ENCODE measurements at regions not wholly inside any gene's neighbourhood (a gene's known extent, or its start where the extent isn't known, plus 50 kb on each side); places are given as distances from the start of the nearest gene placed in this dataset.

DNA sequence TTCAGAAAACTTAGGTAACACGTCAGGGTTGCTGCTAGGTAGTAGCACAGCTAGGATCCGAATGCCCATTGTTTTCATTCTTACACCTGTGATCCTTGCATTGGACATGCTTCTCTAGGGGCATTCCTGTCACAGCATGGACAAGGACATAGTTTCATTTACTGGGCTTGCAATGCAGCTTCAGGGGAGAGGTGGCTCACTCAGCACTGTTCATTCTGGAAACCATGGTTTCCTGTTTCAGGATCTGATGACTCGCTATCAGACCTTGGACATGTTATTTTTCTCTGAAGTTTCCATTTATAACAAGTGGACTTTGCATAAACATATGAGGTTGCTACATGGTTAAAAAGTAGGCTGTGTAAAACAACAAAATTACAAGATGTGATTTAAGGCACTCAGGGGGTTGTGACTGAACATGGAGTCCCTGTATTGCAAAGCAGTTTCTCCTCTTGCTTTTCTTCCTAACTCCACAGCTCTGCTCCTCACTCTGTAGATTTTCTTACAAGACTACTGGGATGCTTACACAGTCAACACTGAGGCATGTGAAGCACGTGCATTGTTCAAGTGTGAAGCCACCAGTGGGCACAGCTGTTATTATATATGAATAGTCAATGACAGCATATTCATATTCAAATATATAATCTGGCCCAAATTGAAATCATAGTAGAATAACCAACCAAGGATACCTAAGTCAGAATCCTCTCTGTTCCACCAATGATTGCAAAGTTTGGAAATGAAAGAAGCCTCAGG, 66.1 kb upstream of the STK32A start:
- no peaks in the 10 kb centered on the region for H3K4me1 ChIP-seq (ENCODE audit: insufficient read depth, low read length, severe bottlenecking)
- H3K27ac ChIP-seq (ENCODE audit: low read depth, low read length, poor library complexity, severe bottlenecking): no peak overlapping the region
- H3K36me3 ChIP-seq (ENCODE audit: insufficient read depth, low read length): no peaks in the 10 kb centered on the region
- H3K4me2 ChIP-seq (ENCODE audit: low read length): no peak overlapping the region
- TF ChIP-seq EZH2 (IDR thresholded peaks at IDR 0.05; ENCODE audit: borderline replicate concordance, low read length): no peak
- TF ChIP-seq, protein P1, sequence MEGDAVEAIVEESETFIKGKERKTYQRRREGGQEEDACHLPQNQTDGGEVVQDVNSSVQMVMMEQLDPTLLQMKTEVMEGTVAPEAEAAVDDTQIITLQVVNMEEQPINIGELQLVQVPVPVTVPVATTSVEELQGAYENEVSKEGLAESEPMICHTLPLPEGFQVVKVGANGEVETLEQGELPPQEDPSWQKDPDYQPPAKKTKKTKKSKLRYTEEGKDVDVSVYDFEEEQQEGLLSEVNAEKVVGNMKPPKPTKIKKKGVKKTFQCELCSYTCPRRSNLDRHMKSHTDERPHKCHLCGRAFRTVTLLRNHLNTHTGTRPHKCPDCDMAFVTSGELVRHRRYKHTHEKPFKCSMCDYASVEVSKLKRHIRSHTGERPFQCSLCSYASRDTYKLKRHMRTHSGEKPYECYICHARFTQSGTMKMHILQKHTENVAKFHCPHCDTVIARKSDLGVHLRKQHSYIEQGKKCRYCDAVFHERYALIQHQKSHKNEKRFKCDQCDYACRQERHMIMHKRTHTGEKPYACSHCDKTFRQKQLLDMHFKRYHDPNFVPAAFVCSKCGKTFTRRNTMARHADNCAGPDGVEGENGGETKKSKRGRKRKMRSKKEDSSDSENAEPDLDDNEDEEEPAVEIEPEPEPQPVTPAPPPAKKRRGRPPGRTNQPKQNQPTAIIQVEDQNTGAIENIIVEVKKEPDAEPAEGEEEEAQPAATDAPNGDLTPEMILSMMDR (IDR thresholded peaks at IDR 0.05; ENCODE audit: low read length): no peak
- H2AFZ ChIP-seq (ENCODE audit: low read length): no peak overlapping the region
- H3K9me3 ChIP-seq (ENCODE audit: low read length): no peaks in the 10 kb centered on the region
- no peaks in the 10 kb centered on the region for H3K79me2 ChIP-seq (ENCODE audit: insufficient read depth, low read length)
- no peaks in the 10 kb centered on the region for H3K27me3 ChIP-seq (ENCODE audit: insufficient read depth, low read length)
- no peaks in the 10 kb centered on the region for H3F3A ChIP-seq (ENCODE audit: insufficient read depth, low read length)
- no peaks in the 10 kb centered on the region for H4K20me1 ChIP-seq (ENCODE audit: insufficient read depth, low read length)
- no peaks in the 10 kb centered on the region; the same call in 1 of the 2 replicates for H3K9me2 ChIP-seq (ENCODE audit: low read depth, low read length)
- H3K4me3 ChIP-seq (ENCODE audit: low read depth, low read length, poor library complexity, severe bottlenecking): no peak overlapping the region
- H3K9ac ChIP-seq (ENCODE audit: low read length): no peak overlapping the region

DNA sequence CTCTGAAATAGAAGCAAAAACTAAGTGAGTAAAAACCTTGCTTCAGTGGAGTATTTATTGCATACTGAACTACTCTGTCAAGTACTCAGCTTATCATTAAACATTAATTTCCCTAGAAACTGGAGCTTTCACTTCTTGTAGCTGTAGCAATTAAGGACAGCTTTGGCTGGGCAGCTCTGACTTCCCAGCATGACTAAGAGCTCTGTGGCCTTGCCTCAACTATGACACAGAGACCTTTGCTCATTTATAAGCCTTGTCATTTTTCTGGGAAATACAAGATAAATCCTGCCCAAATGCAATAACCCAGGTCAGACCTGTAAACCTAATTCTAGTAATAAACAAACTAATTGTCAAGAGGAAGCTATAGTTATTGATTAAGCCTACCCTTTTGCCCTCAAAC, 65.4 kb upstream of the STK32A start:
- Histone ChIP-seq H3K27me3 (ENCODE audit: insufficient read depth, low read length) (no peaks in the 10 kb centered on the region), H3K9me3 (ENCODE audit: low read length) (no peaks in the 10 kb centered on the region), H3K4me3 (ENCODE audit: low read depth, low read length, poor library complexity, severe bottlenecking) (no peak overlapping the region), H3F3A (ENCODE audit: insufficient read depth, low read length) (no peaks in the 10 kb centered on the region), H2AFZ (ENCODE audit: low read length) (no peak overlapping the region), H3K9ac (ENCODE audit: low read length) (no peak overlapping the region), H3K27ac (ENCODE audit: low read depth, low read length, poor library complexity, severe bottlenecking) (no peak overlapping the region), H3K79me2 (ENCODE audit: insufficient read depth, low read length) (no peaks in the 10 kb centered on the region), H3K4me2 (ENCODE audit: low read length) (no peak overlapping the region), H3K4me1 (ENCODE audit: insufficient read depth, low read length, severe bottlenecking) (no peaks in the 10 kb centered on the region), H4K20me1 (ENCODE audit: insufficient read depth, low read length) (no peaks in the 10 kb centered on the region), H3K9me2 (ENCODE audit: low read depth, low read length) (no peaks in the 10 kb centered on the region; the same call in 1 of the 2 replicates), H3K36me3 (ENCODE audit: insufficient read depth, low read length) (no peaks in the 10 kb centered on the region)
- no peak for TF ChIP-seq EZH2 (IDR thresholded peaks at IDR 0.05; ENCODE audit: borderline replicate concordance, low read length)
- TF ChIP-seq, protein P1 (IDR thresholded peaks at IDR 0.05; ENCODE audit: low read length): no peak

DNA sequence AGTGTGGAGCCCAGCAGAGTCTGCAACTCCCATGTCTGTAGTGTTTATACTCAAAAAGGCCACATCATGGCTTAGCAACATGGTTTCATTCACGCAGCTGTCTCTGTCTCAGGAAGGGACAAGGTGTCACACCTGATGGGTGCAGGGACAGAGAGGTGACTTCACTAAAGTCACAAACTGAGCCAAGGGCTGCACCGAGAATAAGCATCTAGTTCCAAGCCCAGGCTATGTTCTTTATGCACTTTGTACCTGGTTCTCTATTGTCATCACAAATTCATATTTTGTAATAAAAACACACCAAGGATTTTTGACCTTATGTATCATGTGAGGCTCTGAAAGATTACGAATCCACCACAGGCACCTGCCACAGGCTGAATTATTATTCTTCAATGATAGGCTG, 64.9 kb upstream of the STK32A start:
- no peaks in the 10 kb centered on the region for H3K4me1 ChIP-seq (ENCODE audit: insufficient read depth, low read length, severe bottlenecking)
- no peak overlapping the region for H3K27ac ChIP-seq (ENCODE audit: low read depth, low read length, poor library complexity, severe bottlenecking)
- no peaks in the 10 kb centered on the region for H3K36me3 ChIP-seq (ENCODE audit: insufficient read depth, low read length)
- no peaks in the 10 kb centered on the region for H3F3A ChIP-seq (ENCODE audit: insufficient read depth, low read length)
- H3K9me2 ChIP-seq (ENCODE audit: low read depth, low read length): no peaks in the 10 kb centered on the region; the same call in 1 of the 2 replicates
- no peaks in the 10 kb centered on the region for H3K79me2 ChIP-seq (ENCODE audit: insufficient read depth, low read length)
- no peaks in the 10 kb centered on the region for H3K27me3 ChIP-seq (ENCODE audit: insufficient read depth, low read length)
- H3K4me3 ChIP-seq (ENCODE audit: low read depth, low read length, poor library complexity, severe bottlenecking): no peak overlapping the region
- no peaks in the 10 kb centered on the region for H3K9me3 ChIP-seq (ENCODE audit: low read length)
- no peak overlapping the region for H2AFZ ChIP-seq (ENCODE audit: low read length)
- H3K9ac ChIP-seq (ENCODE audit: low read length): no peak overlapping the region
- no peak overlapping the region for H3K4me2 ChIP-seq (ENCODE audit: low read length)
- H4K20me1 ChIP-seq (ENCODE audit: insufficient read depth, low read length): no peaks in the 10 kb centered on the region
- no peak for TF ChIP-seq EZH2 (IDR thresholded peaks at IDR 0.05; ENCODE audit: borderline replicate concordance, low read length)
- TF ChIP-seq, protein P1 (IDR thresholded peaks at IDR 0.05; ENCODE audit: low read length): no peak

Data from OCI-LY1 (cell line).